Esophagus squamous epithelium (tissue), 5 donors: ENCODE measurements at regions not wholly inside any gene's neighbourhood (a gene's known extent, or its start where the extent isn't known, plus 50 kb on each side); places are given as distances from the start of the nearest gene placed in this dataset.

Experiments used
- DNase-seq: peaks from one replicate; lab custom pipeline; 2025; lab: John Stamatoyannopoulos, UW
- H3K27ac ChIP-seq, 4 donors: fragments of 200-600 bp; sonication (generic); one replicate each; pipeline ENCODE4 v1.5.1; 2016 to 2019; ENCODE audit warnings: mild to moderate bottlenecking in 1 of 4
- H3K27me3 ChIP-seq, 4 donors: fragments of 200-600 bp; sonication (generic); 1 replicate in 3 of 4; 2 replicates in 1 of 4; pipeline versions ENCODE4 v1.5.1 to v1.6.0; 2017 to 2021; ENCODE audit warnings: antibody characterized with exemption in 1 of 4
- H3K36me3 ChIP-seq, 3 donors: fragments of 200-600 bp; sonication (generic); one replicate each; pipeline ENCODE4 v1.5.1; 2016 to 2019
- H3K4me1 ChIP-seq, 3 donors: fragments of 200-600 bp; sonication (generic); one replicate each; pipeline ENCODE4 v1.5.1; 2017 to 2019
- H3K4me3 ChIP-seq, 4 donors: fragments of 200-600 bp; sonication (generic); 1 replicate in 3 of 4; 2 replicates in 1 of 4; pipeline ENCODE4 v1.5.1; 2016 to 2019; ENCODE audit warnings: mild to moderate bottlenecking in 2 of 4, moderate library complexity in 1 of 4
- H3K9me3 ChIP-seq, 3 donors: fragments of 200-600 bp; sonication (generic); one replicate each; pipeline ENCODE4 v1.5.1; 2016 to 2019
- POLR2A ChIP-seq, 4 donors: fragments of 450-650 bp; IDR thresholded peaks; one replicate each; pipeline ENCODE4 v1.6.1; 2017; ENCODE audit warnings: antibody characterized with exemption in 4 of 4, mild to moderate bottlenecking in 4 of 4, moderate library complexity in 3 of 4
- WGBS, 2 donors: methylation state at CpG; one replicate each; pipeline ENCODE4 v1.1.5; 2018; 5-methylcytosine and 5-hydroxymethylcytosine counted together
- intact Hi-C: fragments of 100-400 bp; cut with DNase I; formaldehyde crosslinking; loops from one replicate; pipeline ENCODE4 v1.15.0; 2022
- TF ChIP-seq, protein P1 (sequence below), 6 experiments: fragments of 450-650 bp in 4 of 6; fragments of 200-600 bp in 2 of 6; sonication (generic) in 2 of 6; IDR thresholded peaks; one replicate each; pipeline ENCODE4 v1.5.1; 2016 to 2019; ENCODE audit warnings: antibody characterized with exemption in 6 of 6, mild to moderate bottlenecking in 4 of 6, moderate library complexity in 4 of 6
- donor health status: DM: yes; HTN: yes; CAD: no.

DNA sequence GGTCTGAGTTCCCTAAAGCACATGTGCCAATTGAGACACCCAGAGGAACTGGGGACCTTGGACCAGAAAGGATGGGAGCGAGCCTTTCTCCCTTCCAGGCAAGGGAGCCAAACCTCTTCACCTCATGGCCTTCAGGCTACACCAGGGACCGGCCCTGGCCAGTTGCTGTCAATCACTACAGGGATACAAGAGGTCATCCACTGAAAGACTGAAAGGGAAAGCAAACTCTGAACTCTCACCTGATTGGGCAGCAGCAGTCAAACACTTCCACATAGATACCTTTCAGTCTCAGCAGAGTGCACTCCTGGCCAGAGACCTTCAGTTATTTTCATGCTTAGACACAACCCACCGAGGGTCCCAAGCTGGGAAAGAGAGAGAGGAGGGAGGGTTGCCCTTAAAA lies 1956.0 kb upstream of the LRRTM1 start:
- peaks cover 0 to 9% (median 6%) of the 10 kb centered on the region in 3 donors for H3K9me3 ChIP-seq
- no peak overlapping the region for H3K4me3 ChIP-seq
- no peaks in the 10 kb centered on the region for H3K36me3 ChIP-seq
- H3K27me3 ChIP-seq = no peaks in the 10 kb centered on the region
- WGBS, 2 donors = 49 to 55% methylated on average over 1 to 2 of the region's 3 CpGs
- H3K4me1 ChIP-seq = no peaks in the 10 kb centered on the region
- intact Hi-C loops = no loop called here
- no peak overlapping the region for H3K27ac ChIP-seq
- TF ChIP-seq, protein P1, sequence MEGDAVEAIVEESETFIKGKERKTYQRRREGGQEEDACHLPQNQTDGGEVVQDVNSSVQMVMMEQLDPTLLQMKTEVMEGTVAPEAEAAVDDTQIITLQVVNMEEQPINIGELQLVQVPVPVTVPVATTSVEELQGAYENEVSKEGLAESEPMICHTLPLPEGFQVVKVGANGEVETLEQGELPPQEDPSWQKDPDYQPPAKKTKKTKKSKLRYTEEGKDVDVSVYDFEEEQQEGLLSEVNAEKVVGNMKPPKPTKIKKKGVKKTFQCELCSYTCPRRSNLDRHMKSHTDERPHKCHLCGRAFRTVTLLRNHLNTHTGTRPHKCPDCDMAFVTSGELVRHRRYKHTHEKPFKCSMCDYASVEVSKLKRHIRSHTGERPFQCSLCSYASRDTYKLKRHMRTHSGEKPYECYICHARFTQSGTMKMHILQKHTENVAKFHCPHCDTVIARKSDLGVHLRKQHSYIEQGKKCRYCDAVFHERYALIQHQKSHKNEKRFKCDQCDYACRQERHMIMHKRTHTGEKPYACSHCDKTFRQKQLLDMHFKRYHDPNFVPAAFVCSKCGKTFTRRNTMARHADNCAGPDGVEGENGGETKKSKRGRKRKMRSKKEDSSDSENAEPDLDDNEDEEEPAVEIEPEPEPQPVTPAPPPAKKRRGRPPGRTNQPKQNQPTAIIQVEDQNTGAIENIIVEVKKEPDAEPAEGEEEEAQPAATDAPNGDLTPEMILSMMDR (IDR thresholded peaks at IDR 0.05) = no peak
- TF ChIP-seq POLR2A (IDR thresholded peaks at IDR 0.05) = no peak
- no peak for DNase-seq

DNA sequence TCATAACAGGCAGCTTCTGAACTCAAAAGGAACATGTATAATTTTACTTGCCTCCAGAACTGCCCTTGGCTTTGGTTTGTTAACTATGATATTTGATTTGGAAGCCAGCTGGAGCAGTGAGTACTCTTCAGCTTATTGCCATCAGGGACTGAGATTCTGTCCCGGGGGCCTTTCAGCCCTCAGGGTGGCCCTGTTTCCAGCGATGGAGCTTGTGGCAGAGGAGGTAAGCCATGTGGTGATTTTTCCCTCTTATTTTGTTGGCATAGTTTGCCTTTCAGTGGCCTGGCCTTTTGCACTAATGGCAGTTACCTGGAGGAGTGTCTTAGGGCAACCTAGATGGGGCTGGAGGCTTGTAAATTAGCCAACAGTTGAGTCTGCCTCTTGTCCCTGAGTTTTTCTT lies 1955.0 kb upstream of the LRRTM1 start:
- Histone ChIP-seq H3K4me3 (no peak overlapping the region), H3K9me3 (peaks cover 0 to 9% (median 6%) of the 10 kb centered on the region in 3 donors), H3K4me1 (no peaks in the 10 kb centered on the region), H3K36me3 (no peaks in the 10 kb centered on the region), H3K27me3 (no peaks in the 10 kb centered on the region), H3K27ac (no peak overlapping the region)
- intact Hi-C loops = no loop called here
- WGBS, 2 donors = 64 to 74% methylated on average over 2 of the region's 2 CpGs
- TF ChIP-seq, protein P1 (IDR thresholded peaks at IDR 0.05) = no peak
- TF ChIP-seq POLR2A (IDR thresholded peaks at IDR 0.05) = no peak
- DNase-seq = no peak

DNA sequence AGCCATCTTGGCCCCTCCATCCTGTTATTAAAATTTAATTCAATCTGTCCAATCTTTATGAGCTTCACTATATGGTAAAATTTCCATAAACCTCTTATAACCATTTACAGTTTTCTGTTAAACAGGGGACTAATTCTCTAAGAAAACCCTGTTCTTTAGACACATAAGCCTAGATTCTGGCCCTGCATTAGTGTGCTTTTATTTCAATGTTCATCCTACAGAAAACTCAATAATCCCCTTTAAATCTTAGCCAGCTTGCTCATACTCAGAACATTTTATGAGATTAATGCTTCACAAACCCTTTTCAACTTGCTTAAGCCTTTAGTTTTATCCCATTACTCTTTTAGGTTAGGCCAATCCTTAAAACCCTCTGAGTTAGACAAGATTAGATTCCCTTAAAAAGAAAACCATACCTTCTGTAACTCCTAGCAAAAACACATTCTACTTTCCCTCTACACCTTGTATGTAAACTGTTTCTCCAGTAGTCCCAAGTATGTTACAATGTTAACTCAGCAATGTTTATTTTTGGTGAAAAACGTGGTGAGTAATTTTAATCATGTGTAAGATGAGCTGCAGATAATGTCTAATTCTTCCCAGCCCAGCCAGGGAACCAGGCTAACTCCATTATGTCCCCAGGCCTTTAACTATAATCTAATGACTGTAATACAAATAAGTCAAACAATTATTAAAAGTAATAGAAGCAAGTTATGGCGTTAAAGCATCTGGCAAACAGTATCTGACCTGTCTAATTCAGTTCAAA lies 1953.4 kb upstream of the LRRTM1 start:
- no peak for DNase-seq
- WGBS, 2 donors = 14 to 25% methylated on average over 2 of the region's 2 CpGs
- intact Hi-C loops = no loop called here

DNA sequence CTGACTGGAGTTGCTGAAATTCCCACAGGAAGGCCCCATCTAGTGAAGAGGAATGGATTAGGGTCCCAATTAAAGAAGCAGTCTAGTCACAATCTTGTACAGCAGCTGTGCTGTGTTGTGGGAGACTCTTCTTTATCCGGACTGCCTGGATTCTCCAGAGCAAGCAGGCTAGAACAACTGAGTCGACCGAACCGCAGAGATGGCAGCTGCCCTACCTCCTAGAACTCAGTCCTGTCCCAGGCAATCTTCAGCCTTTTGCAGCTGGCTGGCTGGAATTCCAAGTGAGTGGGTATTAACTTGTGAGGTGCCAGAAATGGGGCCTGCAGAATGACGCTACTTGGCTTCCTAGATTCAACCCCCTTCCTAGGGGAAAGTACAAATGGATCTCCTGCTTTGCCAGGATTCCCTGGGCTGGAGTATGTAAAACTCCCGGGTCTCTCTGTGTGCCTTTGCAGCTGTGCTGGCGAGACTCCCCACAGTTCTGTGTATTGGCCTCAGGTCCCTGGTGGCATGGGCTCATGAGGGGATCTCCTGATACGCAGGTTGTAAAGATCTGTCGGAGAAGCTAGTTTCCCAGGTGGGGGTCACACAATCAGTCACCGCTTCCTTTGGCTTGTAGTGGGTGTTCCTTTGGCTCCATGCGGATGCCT lies 1952.6 kb upstream of the LRRTM1 start:
- Histone ChIP-seq H3K4me3 (no peak overlapping the region), H3K4me1 (no peaks in the 10 kb centered on the region), H3K36me3 (no peaks in the 10 kb centered on the region), H3K9me3 (peaks cover 0 to 9% (median 6%) of the 10 kb centered on the region in 3 donors), H3K27me3 (no peaks in the 10 kb centered on the region), H3K27ac (no peak overlapping the region)
- no peak for DNase-seq
- intact Hi-C loops = no loop called here
- 83 to 86% methylated on average over 9 to 10 of the region's 11 CpGs for WGBS, 2 donors
- TF ChIP-seq, protein P1 (IDR thresholded peaks at IDR 0.05) = no peak
- no peak for TF ChIP-seq POLR2A (IDR thresholded peaks at IDR 0.05)

More for the DNA sequence above, 1953.4 kb upstream of the LRRTM1 start:
- Histone ChIP-seq H3K36me3 (no peaks in the 10 kb centered on the region), H3K27ac (no peak overlapping the region), H3K27me3 (no peaks in the 10 kb centered on the region), H3K4me1 (no peaks in the 10 kb centered on the region), H3K4me3 (no peak overlapping the region), H3K9me3 (peaks cover 0 to 9% (median 6%) of the 10 kb centered on the region in 3 donors)
- TF ChIP-seq, protein P1 (IDR thresholded peaks at IDR 0.05) = no peak
- no peak for TF ChIP-seq POLR2A (IDR thresholded peaks at IDR 0.05)

DNA sequence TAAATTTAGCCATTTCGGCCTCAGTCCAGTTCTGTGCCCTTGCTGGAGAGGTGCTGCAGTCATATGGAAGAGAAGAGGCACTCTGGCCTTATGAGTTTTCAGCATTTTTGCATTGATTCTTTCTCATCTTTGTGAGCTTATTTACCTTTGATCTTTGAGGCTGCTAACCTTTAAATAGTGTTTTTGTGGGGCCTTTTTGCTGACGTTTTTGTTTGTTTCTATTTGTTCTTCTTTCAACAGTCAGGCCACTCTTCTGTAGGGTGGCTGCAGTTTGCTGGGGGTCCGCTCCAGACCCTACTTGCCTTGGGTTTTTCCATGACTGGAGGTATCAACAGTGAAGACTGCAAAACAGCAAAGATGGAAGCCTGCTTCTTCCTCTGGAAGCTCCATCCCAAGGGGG lies 1951.7 kb upstream of the LRRTM1 start:
- no peak for TF ChIP-seq POLR2A (IDR thresholded peaks at IDR 0.05)
- TF ChIP-seq, protein P1 (IDR thresholded peaks at IDR 0.05) = no peak
- Histone ChIP-seq H3K36me3 (no peaks in the 10 kb centered on the region), H3K4me1 (no peaks in the 10 kb centered on the region), H3K27ac (no peak overlapping the region), H3K9me3 (peaks cover 0 to 9% (median 6%) of the 10 kb centered on the region in 3 donors), H3K27me3 (no peaks in the 10 kb centered on the region), H3K4me3 (no peak overlapping the region)
- no peak for DNase-seq
- WGBS, 2 donors = 42 to 57% methylated on average over 2 to 3 of the region's 3 CpGs
- intact Hi-C loops = no loop called here
